ENCODE measurements at regions not wholly inside any gene's neighbourhood (a gene's known extent, or its start where the extent isn't known, plus 50 kb on each side); places are given as distances from the start of the nearest gene placed in this dataset.

DNA sequence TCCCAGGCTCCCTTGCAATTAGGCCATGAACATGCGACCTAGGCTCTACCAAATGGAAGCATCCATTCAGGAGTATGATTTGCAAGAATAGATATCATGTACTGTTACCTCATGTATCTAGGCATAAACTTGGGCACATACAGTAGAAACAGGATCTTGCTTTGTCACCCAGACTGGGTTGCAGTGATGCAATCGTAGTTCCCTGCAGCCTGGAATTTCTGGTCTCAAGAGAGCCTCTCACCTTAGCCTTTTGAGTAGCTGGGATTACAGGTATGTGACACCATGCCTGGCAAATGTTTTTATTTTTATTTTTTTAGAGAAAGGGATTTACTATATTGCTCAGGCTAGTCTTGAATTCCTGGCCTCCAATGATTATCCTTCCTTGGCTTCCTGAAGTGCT lies 994.2 kb downstream of the ADGRL3 start:
- no peaks in the 10 kb centered on the region for H3K36me3 ChIP-seq (ENCODE audit: control insufficient read depth, insufficient read depth, low read length)
- H3K4me1 ChIP-seq (ENCODE audit: control insufficient read depth, insufficient read depth, low read length), result no peaks in the 10 kb centered on the region
- no peaks in the 10 kb centered on the region for H3K9me3 ChIP-seq (ENCODE audit: control insufficient read depth, low read length)
- H3K4me3 ChIP-seq (ENCODE audit: low read length), result no peak overlapping the region
- 92 to 100% methylated on average over 2 of the region's 2 CpGs for WGBS, 2 experiments (ENCODE audit: insufficient coverage in 1 of 2, insufficient read length in 1 of 2)
- Mint-ChIP-seq H3K27me3 (ENCODE audit: insufficient read depth) (no peaks in the 10 kb centered on the region), H3K9me3 (no peaks in the 10 kb centered on the region), H3K4me1 (no peaks in the 10 kb centered on the region), H3K4me3 (no peak overlapping the region), H3K36me3 (ENCODE audit: low read depth) (no peaks in the 10 kb centered on the region), H3K27ac (no peak overlapping the region)
- no peaks in the 10 kb centered on the region for H3K27me3 ChIP-seq (ENCODE audit: control insufficient read depth, insufficient read depth, low read length, poor library complexity, severe bottlenecking)
- no peak overlapping the region for H3K9ac ChIP-seq (ENCODE audit: extremely low read depth, low read length, poor library complexity, severe bottlenecking)
- TF ChIP-seq, protein P1, sequence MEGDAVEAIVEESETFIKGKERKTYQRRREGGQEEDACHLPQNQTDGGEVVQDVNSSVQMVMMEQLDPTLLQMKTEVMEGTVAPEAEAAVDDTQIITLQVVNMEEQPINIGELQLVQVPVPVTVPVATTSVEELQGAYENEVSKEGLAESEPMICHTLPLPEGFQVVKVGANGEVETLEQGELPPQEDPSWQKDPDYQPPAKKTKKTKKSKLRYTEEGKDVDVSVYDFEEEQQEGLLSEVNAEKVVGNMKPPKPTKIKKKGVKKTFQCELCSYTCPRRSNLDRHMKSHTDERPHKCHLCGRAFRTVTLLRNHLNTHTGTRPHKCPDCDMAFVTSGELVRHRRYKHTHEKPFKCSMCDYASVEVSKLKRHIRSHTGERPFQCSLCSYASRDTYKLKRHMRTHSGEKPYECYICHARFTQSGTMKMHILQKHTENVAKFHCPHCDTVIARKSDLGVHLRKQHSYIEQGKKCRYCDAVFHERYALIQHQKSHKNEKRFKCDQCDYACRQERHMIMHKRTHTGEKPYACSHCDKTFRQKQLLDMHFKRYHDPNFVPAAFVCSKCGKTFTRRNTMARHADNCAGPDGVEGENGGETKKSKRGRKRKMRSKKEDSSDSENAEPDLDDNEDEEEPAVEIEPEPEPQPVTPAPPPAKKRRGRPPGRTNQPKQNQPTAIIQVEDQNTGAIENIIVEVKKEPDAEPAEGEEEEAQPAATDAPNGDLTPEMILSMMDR (conservative IDR thresholded peaks at IDR 0.05), result no peak
- DNase-seq, result no peak
- no peak overlapping the region for H3K27ac ChIP-seq (ENCODE audit: low read depth, low read length)

DNA sequence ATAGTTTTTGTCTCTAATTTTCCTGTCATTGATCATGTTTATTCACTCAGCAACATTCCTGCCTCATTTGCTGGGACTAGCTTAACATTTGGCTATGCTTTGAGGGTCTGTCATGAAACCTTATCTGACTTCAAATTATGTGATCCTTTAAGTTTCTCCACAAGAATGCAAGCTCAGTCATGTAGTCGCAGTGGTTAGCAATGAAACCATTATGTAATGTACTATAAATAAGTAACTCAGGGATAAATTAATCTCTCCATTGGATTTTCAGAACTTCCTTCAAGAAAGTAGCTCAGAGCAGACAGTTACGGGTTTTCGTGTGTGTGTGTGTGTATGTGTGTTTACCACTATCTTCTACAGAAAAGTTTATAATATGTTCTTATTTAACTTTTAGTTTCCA lies 993.6 kb downstream of the ADGRL3 start:
- TF ChIP-seq, protein P1 (conservative IDR thresholded peaks at IDR 0.05), result no peak
- H3K9me3 ChIP-seq (ENCODE audit: control insufficient read depth, low read length), result no peaks in the 10 kb centered on the region

DNA sequence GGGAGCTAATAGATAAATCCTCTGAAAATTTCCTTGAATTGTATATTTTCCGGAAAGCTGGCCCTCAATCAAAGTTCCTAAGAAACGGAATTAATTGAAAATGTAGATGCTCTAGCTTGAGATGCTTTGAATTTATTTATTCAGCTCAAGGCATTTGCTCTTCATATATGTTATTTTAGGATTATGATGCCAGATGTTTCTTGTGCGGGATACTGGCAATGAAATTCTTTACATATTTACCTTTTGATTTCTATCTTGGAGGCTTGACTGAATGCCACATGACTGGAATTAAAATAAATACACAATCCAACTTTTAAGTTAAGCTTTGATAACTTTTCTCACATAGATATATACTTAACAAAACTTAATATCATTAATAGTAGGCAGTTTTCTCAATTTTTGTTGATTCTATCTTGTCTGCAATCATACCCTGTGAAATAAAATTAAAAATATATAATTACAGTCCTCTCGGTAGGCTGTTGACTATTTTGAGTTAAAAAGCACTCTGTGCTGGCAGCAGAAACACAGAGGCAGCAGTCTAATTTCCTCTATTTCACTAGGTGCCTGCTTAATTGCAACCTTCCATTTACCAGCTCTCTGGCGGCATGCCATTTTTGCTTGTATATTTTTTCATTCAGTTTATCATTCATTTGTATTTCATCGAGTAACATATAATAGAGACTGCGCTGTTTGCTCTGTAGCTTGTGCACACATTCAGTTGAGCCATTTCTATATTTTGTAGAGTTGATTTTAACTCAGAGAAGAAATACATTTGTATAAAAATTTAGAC lies 991.5 kb downstream of the ADGRL3 start:
- H3K4me3 Mint-ChIP-seq, result no peak overlapping the region
- H3K27me3 Mint-ChIP-seq (ENCODE audit: insufficient read depth), result no peaks in the 10 kb centered on the region

More for the DNA sequence above, 993.6 kb downstream of the ADGRL3 start:
- Histone ChIP-seq H3K9ac (ENCODE audit: extremely low read depth, low read length, poor library complexity, severe bottlenecking) (no peak overlapping the region), H3K36me3 (ENCODE audit: control insufficient read depth, insufficient read depth, low read length) (no peaks in the 10 kb centered on the region), H3K27me3 (ENCODE audit: control insufficient read depth, insufficient read depth, low read length, poor library complexity, severe bottlenecking) (no peaks in the 10 kb centered on the region), H3K4me1 (ENCODE audit: control insufficient read depth, insufficient read depth, low read length) (no peaks in the 10 kb centered on the region), H3K4me3 (ENCODE audit: low read length) (no peak overlapping the region), H3K27ac (ENCODE audit: low read depth, low read length) (no peak overlapping the region)
- H3K27ac Mint-ChIP-seq, result no peak overlapping the region
- DNase-seq, result no peak
- 100% methylated on average over 1 of the region's 3 CpGs; no CpG with 5 or more reads in 1 of the 2 experiments for WGBS, 2 experiments (ENCODE audit: insufficient coverage in 1 of 2, insufficient read length in 1 of 2)
- no peaks in the 10 kb centered on the region for H3K4me1 Mint-ChIP-seq
- H3K9me3 Mint-ChIP-seq, result no peaks in the 10 kb centered on the region
- H3K4me3 Mint-ChIP-seq, result no peak overlapping the region
- no peaks in the 10 kb centered on the region for H3K36me3 Mint-ChIP-seq (ENCODE audit: low read depth)
- H3K27me3 Mint-ChIP-seq (ENCODE audit: insufficient read depth), result no peaks in the 10 kb centered on the region

More for the DNA sequence above, 991.5 kb downstream of the ADGRL3 start:
- Histone ChIP-seq H3K27me3 (ENCODE audit: control insufficient read depth, insufficient read depth, low read length, poor library complexity, severe bottlenecking) (no peaks in the 10 kb centered on the region), H3K9ac (ENCODE audit: extremely low read depth, low read length, poor library complexity, severe bottlenecking) (no peak overlapping the region), H3K9me3 (ENCODE audit: control insufficient read depth, low read length) (no peaks in the 10 kb centered on the region), H3K4me1 (ENCODE audit: control insufficient read depth, insufficient read depth, low read length) (no peaks in the 10 kb centered on the region), H3K36me3 (ENCODE audit: control insufficient read depth, insufficient read depth, low read length) (no peaks in the 10 kb centered on the region), H3K27ac (ENCODE audit: low read depth, low read length) (no peak overlapping the region), H3K4me3 (ENCODE audit: low read length) (no peak overlapping the region)
- Mint-ChIP-seq H3K4me1 (no peaks in the 10 kb centered on the region), H3K9me3 (no peaks in the 10 kb centered on the region), H3K36me3 (ENCODE audit: low read depth) (no peaks in the 10 kb centered on the region), H3K27ac (no peak overlapping the region)
- DNase-seq, result no peak
- 92 to 100% methylated on average over 3 to 7 of the region's 7 CpGs for WGBS, 2 experiments (ENCODE audit: insufficient coverage in 1 of 2, insufficient read length in 1 of 2)
- TF ChIP-seq, protein P1 (conservative IDR thresholded peaks at IDR 0.05), result no peak
